ENCODE measurements at regions not wholly inside any gene's neighbourhood (a gene's known extent, or its start where the extent isn't known, plus 50 kb on each side); places are given as distances from the start of the nearest gene placed in this dataset.

- intact Hi-C loops (cut with DNase I) = no loop called here
- 71% methylated on average over 4 of the region's 8 CpGs for WGBS (ENCODE audit: insufficient coverage, low coverage, low lambda C conversion rate, missing lambda C conversion rate)
- DNase-seq (peak in 1 of 3 donors; percentile 19), ATAC-seq (no peak)
- Histone ChIP-seq H3K36me3 (no peaks in the 10 kb centered on the region), H3K9me3 (no peaks in the 10 kb centered on the region), H3K4me3 (no peak overlapping the region), H3K4me1 (no peaks in the 10 kb centered on the region), H3K27ac (no peak overlapping the region), H3K27me3 (no peaks in the 10 kb centered on the region)
- TF ChIP-seq CTCF (IDR thresholded peaks at IDR 0.05) (no peak), POLR2A (IDR thresholded peaks at IDR 0.05) (no peak)
Observed at GRCh38 chr10:3480281-3480989, 304.6 kb downstream of the KLF6 start.

- H3K27me3 ChIP-seq = no peaks in the 10 kb centered on the region
- TF ChIP-seq POLR2A (IDR thresholded peaks at IDR 0.05) = no peak
- TF ChIP-seq CTCF (IDR thresholded peaks at IDR 0.05) = no peak
- DNase-seq (peak in 1 of 3 donors; percentile 18), ATAC-seq (no peak)
- H3K36me3 ChIP-seq = no peaks in the 10 kb centered on the region
- H3K9me3 ChIP-seq = no peaks in the 10 kb centered on the region
- H3K27ac ChIP-seq = no peak overlapping the region
- no peak overlapping the region for H3K4me3 ChIP-seq
- intact Hi-C loops (cut with DNase I) = no loop called here
- 60% methylated on average over 1 of the region's 7 CpGs for WGBS (ENCODE audit: insufficient coverage, low coverage, low lambda C conversion rate, missing lambda C conversion rate)
- no peaks in the 10 kb centered on the region for H3K4me1 ChIP-seq
Observed at GRCh38 chr10:3478632-3479240, 306.2 kb upstream of the PITRM1 start.

GRCh38 chr10:3478153-3478552 lies 305.6 kb upstream of the PITRM1 start:
- no peak for TF ChIP-seq POLR2A (IDR thresholded peaks at IDR 0.05)
- TF ChIP-seq CTCF (IDR thresholded peaks at IDR 0.05) = no peak
- Histone ChIP-seq H3K27ac (no peak overlapping the region), H3K4me1 (no peaks in the 10 kb centered on the region), H3K4me3 (no peak overlapping the region), H3K36me3 (no peaks in the 10 kb centered on the region), H3K9me3 (no peaks in the 10 kb centered on the region), H3K27me3 (no peaks in the 10 kb centered on the region)
- ATAC-seq (no peak), DNase-seq (no peak)
- WGBS (ENCODE audit: insufficient coverage, low coverage, low lambda C conversion rate, missing lambda C conversion rate) = 91% methylated on average over 2 of the region's 2 CpGs
- intact Hi-C loops (cut with DNase I) = no loop called here

- TF ChIP-seq CTCF (IDR thresholded peaks at IDR 0.05) = no peak
- TF ChIP-seq POLR2A (IDR thresholded peaks at IDR 0.05) = no peak
- ATAC-seq (no peak), DNase-seq (no peak)
- Histone ChIP-seq H3K27ac (no peak overlapping the region), H3K36me3 (no peaks in the 10 kb centered on the region), H3K9me3 (no peaks in the 10 kb centered on the region), H3K4me3 (no peak overlapping the region), H3K27me3 (no peaks in the 10 kb centered on the region), H3K4me1 (no peaks in the 10 kb centered on the region)
- intact Hi-C loops (cut with DNase I) = no loop called here
- 29% methylated on average over 3 of the region's 3 CpGs for WGBS (ENCODE audit: insufficient coverage, low coverage, low lambda C conversion rate, missing lambda C conversion rate)
Observed at GRCh38 chr10:3477683-3478082, 305.1 kb upstream of the PITRM1 start.

Data from right lobe of liver (tissue), 6 donors.